Keratinocyte (primary cell): ENCODE measurements at regions not wholly inside any gene's neighbourhood (a gene's known extent, or its start where the extent isn't known, plus 50 kb on each side); places are given as distances from the start of the nearest gene placed in this dataset.

Experiments used
- CTCF ChIP-seq, 3 experiments: IDR thresholded peaks in 1 of 3; conservative IDR thresholded peaks in 1 of 3; optimal IDR thresholded peaks in 1 of 3; 2 replicates in 2 of 3; 3 replicates in 1 of 3; pipeline versions ENCODE3 to v1.5.1; 2011; ENCODE audit warnings: low read length in 3 of 3, mild to moderate bottlenecking in 3 of 3, moderate library complexity in 2 of 3, control low read depth in 1 of 3, inconsistent platforms in 1 of 3; ENCODE audit not compliant: insufficient read depth in 2 of 3; ENCODE audit errors: extremely low read depth in 1 of 3
- EZH2 ChIP-seq: IDR thresholded peaks from one replicate; pipeline ENCODE4 v1.6.1; 2012; ENCODE audit warnings: inconsistent platforms, mild to moderate bottlenecking, low read length, moderate library complexity

- no peak for TF ChIP-seq CTCF (optimal IDR thresholded peaks at IDR 0.05 in 1 of 3, IDR thresholded peaks at IDR 0.05 in 1 of 3, conservative IDR thresholded peaks at IDR 0.05 in 1 of 3; ENCODE audit: extremely low read depth in 1 of 3, insufficient read depth in 2 of 3, low read length in 3 of 3)
- no peak for TF ChIP-seq EZH2
Observed at GRCh38 chrX:1821846-1822245, 207.0 kb downstream of the ASMT start.
